Fibroblast of the conjunctiva (primary cell): ENCODE measurements at regions not wholly inside any gene's neighbourhood (a gene's known extent, or its start where the extent isn't known, plus 50 kb on each side); places are given as distances from the start of the nearest gene placed in this dataset.

Source experiments
- DNase-seq: peaks from one replicate; pipeline ENCODE4 v3.0.0-alpha.2; 2010; ENCODE audit warnings: low read depth

- no peak for DNase-seq
Measured at GRCh38 chr11:15485432-15485831, 370.7 kb downstream of the INSC start.

- DNase-seq = no peak
Measured at GRCh38 chr11:15489281-15489680, 374.6 kb downstream of the INSC start.

GRCh38 chr11:15490535-15490934 lies 375.8 kb downstream of the INSC start:
- DNase-seq = no peak

- DNase-seq = no peak
Measured at GRCh38 chr11:15493066-15493465, 378.3 kb downstream of the INSC start.

- no peak for DNase-seq
Measured at GRCh38 chr11:15493921-15494620, 379.3 kb downstream of the INSC start.

GRCh38 chr11:15494740-15495139 lies 380.0 kb downstream of the INSC start:
- no peak for DNase-seq

- DNase-seq = no peak
Measured at GRCh38 chr11:15495462-15495861, 380.7 kb downstream of the INSC start.

GRCh38 chr11:15497366-15497765 lies 382.6 kb downstream of the INSC start:
- no peak for DNase-seq

- DNase-seq = no peak
Measured at GRCh38 chr11:15499674-15500073, 385.0 kb downstream of the INSC start.

GRCh38 chr11:15500643-15501042 lies 385.9 kb downstream of the INSC start:
- DNase-seq = no peak

GRCh38 chr11:15501566-15501965 lies 386.8 kb downstream of the INSC start:
- no peak for DNase-seq

GRCh38 chr11:15505155-15505554 lies 390.4 kb downstream of the INSC start:
- no peak for DNase-seq

GRCh38 chr11:15507592-15507991 lies 392.9 kb downstream of the INSC start:
- no peak for DNase-seq

GRCh38 chr11:15509082-15509481 lies 394.4 kb downstream of the INSC start:
- no peak for DNase-seq

GRCh38 chr11:15519124-15519791 lies 404.5 kb downstream of the INSC start:
- DNase-seq = no peak

GRCh38 chr11:15519911-15520310 lies 405.2 kb downstream of the INSC start:
- DNase-seq = no peak

GRCh38 chr11:15523543-15523942 lies 408.8 kb downstream of the INSC start:
- DNase-seq = no peak

GRCh38 chr11:15525582-15525981 lies 410.9 kb downstream of the INSC start:
- no peak for DNase-seq

GRCh38 chr11:15526032-15526431 lies 411.3 kb downstream of the INSC start:
- DNase-seq = no peak

GRCh38 chr11:15526859-15527450 lies 412.2 kb downstream of the INSC start:
- no peak for DNase-seq

- DNase-seq = no peak
Measured at GRCh38 chr11:15532432-15532831, 417.7 kb downstream of the INSC start.

- DNase-seq = no peak
Measured at GRCh38 chr11:15534266-15534665, 419.5 kb downstream of the INSC start.

GRCh38 chr11:15535414-15535813 lies 420.7 kb downstream of the INSC start:
- DNase-seq = no peak

GRCh38 chr11:15536438-15536837 lies 421.7 kb downstream of the INSC start:
- no peak for DNase-seq
